GM19455 (cell line): ENCODE measurements at regions not wholly inside any gene's neighbourhood (a gene's known extent, or its start where the extent isn't known, plus 50 kb on each side); places are given as distances from the start of the nearest gene placed in this dataset.

Source experiments
- ATAC-seq: cut with Tn5 transposase; IDR thresholded peaks from one replicate; pipeline ENCODE4 v1.9.1; 2021; ENCODE audit not compliant: unreplicated experiment

DNA sequence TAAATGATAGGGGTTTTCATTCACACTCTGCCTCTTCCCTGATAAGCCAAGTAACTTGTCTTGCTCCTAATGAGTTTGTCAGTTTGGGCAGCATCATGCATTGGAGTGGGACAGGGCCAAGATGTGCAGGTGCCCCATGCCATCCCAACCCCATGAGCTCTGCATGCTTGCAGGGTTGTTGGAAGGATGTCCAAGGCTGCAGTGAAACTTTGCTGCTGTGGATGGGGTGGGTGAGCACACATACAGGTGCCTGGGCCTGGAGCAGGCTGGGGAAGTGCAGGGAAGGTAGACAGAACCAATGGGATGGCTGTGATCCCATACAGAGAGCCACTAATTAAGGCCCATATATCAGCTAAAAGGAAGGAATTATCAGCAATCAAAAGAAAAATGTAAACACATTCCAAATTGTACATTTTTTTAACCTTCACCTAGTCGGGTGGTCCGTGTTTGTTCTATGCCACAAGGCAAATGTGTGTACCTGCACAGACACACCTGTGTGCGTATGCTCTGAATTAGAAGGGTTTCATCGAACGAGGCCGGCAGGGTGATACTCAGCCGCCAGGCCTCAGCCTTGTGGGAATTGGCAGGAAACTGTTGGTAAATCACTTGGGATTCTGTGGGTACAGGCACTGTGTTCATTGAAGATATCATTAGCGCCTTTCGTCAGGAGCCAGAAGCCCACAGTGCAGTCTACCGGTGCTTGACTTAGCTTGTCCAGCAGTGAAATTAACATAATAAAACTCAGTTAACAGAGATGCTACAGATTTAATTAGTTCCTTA, 342.9 kb downstream of the MYCN start:
- ATAC-seq = no peak

DNA sequence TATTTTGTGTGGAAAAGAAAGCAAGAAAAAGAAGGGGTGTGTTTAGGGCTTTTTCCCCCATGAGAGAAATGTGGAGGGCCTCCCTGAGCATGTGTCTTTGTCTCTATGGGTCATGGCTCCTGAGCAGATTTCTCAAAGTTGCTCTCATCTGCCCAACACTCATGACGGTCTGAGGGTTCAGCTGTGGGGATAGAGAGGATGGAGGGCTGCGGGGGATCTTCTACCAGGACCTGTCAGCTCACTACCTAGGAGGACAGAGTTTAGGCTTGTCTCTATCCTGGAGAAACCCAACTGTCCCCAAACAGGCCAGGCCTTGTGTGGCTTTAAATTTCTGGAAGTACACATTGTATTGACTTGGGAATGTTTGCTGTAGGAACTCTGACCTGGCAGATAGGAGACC, 342.2 kb downstream of the MYCN start:
- ATAC-seq = no peak

DNA sequence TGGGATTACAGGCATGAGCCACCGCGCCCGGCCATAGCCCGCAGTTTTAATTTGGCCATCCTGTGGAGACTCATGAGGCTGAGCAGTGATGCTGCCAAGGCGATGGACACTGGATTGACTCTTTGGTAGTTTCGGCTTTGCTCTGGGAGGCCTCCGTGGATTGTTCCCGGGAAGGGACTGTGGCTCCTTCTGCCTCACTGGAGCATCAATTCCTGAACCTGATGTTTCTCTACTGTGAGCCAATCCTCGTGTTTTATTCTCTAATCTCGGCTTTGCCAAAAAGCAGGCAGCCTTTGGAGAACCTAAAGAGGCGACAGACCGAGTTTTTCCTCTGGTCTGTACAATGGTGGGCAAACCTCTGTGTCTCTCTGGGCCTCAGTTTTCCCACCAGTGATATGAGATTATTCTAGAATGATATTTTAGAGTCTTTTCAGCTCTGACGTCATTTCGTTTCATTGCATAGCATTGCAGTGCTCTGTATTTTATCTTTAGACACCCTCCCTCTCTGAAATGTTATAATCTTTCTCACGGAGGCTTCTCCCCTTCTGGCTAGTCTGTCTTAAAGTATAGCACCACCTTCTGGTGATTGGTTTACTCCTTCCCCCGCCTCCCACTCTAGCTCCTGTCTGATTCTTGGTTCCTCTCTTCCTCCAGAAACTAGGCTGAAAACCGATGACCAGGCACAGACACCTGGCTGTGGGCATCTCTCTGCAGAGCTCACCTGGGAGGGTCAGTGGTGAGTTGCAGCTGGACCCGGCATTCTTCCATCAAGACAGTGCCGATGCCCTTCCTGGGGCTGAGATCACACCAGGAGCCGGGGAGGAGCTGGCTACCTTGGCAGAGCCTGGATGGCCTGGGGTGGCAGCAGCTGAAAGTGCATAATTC, 341.3 kb downstream of the MYCN start:
- no peak for ATAC-seq

DNA sequence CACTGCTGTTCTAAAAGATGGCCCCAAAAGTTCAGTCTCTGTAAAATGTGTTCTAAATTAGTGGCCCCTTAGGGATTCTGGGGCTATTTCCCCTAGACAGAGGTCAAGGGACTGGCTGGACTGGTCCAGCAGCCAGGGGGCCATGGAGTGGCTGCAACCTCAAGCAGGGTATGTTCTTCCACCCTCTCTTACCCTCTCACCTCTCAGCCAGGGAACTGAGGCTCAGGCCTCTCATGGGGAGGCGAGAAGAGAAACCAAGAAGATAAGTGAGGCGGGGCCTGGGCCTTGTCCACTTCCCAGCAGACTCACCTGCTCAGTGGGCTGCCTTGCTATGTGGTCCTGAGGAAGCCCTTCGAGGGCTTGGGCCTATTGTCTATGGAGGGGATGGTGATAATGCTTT, 339.7 kb downstream of the MYCN start:
- no peak for ATAC-seq

DNA sequence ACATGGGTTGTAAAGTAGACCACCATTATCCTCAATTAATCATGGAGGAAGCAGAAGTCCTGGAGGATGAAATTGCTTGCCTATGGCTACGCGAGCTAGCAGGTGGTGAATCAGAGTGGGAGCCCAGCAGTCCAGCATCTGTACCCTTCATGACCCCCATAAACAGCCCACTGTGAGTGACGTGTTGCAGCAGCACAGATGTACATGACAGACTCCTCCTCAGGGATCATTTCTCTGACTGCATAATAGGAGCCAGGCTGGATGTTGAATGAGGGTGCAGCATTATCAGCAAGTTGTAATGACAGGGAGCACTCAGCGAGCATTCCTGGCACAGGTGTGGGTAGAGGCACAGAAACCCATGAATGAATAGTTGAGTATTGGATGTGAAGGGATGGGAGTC, 339.3 kb downstream of the MYCN start:
- no peak for ATAC-seq

DNA sequence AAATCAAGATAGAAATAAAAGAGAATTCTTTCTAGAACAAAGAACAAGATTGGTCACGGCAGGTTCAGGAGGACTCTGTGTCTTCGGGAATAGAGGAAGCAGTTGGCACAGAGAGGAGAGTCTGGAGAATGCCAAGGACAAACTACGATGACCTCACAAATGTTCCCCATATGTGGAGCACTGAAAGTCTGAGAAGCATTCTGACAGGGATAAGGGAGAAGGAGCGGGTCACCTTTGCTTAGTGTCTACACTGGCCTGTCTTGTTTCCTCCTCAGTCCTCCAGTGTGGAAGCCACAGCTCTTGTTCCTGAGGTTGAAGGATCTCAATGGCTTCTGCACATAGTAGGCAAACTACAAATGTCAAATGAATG, 338.8 kb downstream of the MYCN start:
- ATAC-seq = no peak

DNA sequence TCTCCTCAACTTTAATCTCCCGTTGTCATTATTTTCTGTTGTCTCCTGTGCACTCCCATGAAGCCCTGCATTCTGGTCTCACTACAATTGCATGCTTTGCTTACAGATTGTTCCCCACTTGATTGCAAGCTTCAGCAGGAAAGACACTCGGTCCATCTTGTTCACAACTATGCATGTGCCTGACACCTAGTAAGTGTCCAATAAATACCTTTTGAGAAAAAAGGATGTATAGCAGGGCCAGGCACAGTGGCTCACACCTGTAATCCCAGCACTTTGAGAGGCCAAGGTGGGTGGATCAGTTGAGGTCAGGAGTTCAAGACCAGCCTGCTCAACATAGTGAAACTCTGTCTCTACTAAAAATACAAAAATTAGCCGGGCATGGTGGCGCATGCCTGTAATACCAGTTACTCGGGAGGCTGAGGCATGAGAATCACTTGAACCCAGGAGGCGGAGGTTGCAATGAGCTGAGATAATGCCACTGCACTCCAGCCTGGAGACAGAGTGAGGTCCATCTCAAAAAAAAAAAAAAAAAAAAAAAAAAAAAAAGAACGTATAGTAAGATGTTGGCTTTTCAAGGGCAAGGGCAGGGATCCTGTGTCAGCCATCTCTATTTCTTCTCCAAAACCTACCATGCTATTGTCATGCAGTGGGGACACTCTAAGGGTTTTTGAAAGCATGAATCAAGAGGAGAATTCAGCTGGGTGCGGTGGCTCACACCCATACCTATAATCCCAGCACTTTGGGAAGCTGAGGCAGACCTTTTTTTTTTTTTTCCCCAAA, 338.3 kb downstream of the MYCN start:
- ATAC-seq = no peak

DNA sequence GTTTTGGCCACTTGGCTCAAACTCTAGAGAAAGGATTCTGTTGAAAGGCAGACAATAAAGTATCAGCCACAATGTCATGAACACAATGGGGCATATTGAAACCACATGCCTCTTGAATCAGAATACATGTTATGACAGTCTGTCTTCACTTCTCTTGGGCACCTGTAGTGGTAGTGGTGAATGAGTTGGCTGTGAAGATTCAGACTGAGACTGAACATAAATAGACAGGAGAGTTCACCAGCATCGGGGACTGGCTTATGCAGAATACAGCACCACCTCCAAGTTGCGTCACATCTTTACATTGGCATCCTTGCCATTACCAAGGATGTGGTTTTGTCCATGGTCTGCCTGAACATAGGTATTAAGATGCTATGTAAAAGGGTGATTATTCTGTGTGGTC, 336.8 kb downstream of the MYCN start:
- no peak for ATAC-seq

DNA sequence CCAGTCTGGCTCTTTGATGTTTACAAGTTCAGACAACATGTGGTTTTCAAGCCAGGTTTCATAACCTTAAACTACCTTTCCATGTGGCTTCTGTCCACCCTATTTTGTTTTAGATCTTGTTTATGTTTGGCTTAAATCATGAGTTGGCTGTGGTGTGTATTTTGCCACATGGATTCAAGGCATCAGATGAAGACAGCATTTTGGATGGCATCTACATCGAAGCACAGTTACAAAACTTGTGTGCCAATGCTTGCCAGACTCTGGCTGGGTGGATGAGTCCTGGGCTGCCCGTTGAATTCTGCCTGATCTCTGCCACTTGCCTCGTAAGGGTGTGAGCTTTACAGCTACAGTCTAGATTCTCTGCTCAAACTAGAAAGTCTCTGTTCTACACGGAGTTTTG, 335.3 kb downstream of the MYCN start:
- no peak for ATAC-seq

DNA sequence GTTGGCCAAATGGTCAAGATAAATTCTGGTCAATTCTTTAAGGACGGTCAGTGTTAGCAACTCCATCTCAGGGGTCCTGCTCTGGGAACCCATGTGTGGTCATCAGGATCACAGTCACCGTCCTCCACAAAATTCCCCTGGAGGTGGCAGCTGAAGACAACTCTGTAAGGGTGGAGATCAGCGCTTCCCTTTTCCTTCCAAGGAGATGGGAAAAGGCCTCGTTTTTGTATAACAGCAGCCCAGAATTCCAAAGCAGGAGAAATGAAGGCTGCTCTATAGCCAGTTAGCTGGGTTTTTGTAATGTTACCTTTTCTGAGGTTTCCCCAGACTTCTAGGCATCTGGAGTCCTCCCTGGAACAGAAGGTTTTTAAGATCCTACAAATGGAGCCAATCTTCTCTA, 334.8 kb downstream of the MYCN start:
- no peak for ATAC-seq

DNA sequence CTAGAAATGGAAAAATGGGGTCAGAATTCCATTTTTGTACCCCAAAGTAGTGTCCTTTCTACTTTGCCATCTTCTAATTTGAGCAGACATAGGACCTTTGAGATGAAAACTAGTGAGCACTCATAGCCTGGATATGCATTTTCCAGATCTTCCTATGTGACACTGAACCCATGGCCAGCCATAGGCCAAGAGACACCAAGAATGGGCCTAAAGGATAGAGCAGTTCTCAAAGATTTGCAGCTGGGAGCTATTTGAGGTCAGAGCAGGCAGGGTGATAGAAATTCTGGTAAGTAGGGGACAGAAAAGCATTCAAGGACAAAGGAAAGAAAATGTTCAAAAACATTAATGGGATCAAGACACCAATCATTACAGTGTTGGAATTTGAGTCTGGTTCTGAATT, 332.8 kb downstream of the MYCN start:
- no peak for ATAC-seq

DNA sequence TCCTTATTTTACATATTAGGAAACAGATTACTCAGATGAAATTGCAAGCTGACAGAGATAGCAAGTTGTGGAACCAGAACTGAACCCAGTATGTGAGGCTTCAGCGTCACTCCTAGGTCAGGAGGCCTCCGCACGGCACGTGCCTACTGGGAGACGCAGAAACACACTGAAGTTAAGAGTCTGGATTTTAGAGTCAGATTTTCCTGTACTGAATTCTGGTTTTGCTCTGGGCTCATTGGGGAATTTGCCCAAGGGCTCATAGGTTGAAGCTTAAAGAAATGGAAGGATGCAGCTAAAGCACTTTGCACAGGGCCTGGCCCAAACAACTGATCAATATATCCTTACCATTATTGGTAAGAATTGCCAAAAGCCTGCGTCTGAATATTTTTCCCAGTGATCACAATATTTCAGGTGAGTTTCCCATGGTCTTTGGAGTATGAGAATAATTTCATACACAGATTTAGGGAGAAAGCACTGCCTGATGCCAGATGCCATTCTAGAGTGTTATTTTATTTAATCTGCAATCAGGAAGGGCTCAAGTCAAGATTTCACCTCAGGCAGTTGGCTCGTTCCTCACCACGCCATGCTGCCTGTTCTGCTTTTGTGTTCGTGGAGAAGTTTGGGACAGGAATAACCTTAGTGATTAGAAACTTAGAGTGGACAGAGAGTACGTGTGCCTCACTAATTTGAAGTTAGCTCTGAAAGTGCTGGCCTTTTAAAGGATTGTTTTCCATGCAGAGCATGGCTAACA, 331.9 kb downstream of the MYCN start:
- ATAC-seq = no peak

DNA sequence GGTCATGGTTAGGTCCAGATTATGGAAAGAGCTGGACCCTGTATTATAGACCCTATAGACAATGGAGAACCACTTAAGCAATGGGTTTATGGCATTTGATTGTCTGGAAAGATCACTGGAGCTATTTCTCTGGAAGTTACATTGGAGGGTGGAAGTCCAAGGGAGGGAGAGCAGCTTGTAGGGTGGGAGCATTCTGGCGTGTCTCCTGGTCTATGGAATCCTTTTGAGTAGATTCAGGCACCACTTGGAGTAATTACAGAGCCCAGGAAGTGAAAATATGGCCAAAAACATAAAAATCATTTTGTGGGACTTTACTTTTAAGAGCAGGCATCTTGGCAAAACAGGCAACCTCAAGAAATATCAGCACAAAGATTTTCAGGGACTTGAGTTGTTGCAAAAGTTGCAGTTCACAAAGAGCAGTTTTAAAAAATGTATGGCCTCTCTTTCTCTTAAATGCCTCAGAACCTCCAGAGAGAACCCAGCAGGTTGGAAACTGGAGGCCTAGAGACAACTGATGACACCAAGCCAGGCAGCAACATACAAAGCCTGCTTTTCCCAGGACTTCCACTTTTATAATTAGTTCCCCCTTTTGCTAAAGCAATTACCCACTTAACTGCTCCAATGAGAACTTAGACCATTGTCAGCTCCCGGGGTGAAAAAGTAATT, 331.0 kb downstream of the MYCN start:
- no peak for ATAC-seq

DNA sequence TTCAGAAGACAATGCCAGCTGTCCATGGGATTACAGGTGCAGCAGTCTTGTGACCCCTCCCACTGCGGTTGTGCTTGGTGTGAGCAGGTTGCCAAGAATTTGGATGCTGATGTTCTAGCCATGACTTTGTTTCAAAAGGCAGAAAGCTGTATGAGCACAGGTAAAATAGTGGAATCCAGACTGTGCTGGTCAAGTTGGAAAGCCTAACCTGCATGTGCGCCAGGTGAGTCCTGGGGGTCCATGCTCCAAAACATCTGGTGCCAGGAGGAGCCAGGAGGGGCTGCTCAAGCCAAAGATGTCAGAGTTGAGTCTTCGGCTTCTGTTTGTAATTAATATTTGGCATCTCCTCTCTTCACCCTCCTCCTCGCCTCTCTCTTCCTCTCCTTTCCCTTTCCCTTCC, 330.1 kb downstream of the MYCN start:
- ATAC-seq = no peak

DNA sequence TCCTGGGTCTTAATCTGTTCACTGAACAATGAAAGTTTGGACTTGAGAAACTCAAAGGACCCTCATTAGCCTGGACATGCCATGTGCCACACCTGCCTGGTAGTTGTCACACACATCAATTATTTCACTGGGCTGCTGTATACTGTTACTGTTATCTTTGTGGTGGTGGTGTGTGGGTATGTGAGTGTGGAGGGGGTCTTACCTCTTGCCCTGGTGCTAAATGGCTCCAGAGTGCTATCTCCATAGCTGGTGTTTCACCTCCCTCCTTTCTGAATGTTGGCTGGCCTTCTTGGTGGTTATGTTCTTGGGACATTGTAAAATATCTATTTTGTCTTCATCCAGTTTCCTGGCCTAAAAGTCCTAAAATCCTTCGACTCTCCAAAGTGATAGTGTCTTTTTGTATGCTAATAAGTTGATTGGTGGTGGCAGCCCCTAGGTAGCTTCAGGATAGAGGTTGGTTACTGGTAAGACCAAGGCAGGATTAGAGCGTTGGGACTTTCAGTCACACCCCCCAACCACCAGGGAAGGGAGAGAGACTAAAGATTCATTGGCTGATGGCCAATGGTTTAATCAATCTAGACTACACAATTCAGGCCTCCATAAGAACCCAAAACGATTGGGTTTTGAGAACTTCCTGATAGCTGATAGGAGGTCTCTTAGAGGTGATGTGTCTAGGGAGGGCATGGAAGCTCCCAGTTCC, 328.1 kb downstream of the MYCN start:
- ATAC-seq = no peak

DNA sequence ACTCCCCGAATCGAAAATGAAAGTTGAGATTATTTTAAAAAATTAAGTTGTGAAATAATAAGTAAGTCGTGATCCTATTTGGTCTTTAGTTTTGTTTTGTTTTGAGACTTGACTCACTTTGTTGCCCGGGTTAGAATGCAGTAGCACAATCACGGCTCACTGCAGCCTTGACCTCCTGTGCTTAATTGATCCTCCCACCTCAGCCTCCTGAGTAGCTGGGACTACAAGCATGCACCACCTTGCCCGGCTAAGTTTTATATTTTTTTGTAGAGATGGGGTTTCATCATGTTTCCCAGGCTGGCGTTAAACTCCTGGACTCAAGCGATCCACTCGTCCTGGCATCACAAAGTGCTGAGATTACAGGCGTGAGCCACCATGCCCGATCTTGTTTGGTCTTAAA, 326.2 kb downstream of the MYCN start:
- ATAC-seq = no peak

DNA sequence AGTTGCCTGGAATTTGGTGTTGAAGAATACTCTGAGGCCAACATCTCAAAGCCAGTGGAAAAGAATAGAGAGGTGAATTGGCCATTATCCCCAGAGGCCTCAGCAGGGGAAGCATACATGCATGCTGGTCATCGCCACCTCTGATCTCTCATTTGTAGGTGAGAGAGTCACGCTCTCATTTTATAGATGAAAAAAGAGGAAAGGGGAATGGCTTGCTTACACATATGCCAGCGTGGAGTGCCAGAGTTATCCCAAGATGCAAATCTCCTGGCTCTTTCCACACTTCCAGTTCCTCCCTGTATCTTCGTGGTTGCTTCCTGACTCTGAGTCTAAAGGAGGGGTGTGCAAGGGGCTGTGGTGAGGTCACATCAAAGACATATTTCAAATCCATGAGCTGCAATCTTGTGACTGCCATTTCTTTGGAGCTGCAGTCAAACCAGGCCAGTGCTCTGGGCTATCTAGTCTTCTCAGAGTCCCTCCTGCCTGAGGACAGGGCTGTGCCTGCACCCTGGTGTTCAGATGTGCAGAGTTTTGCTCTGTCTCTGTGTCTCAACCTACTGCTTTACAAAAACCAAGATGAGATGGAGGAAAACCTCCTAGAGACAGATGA, 324.7 kb downstream of the MYCN start:
- no peak for ATAC-seq

DNA sequence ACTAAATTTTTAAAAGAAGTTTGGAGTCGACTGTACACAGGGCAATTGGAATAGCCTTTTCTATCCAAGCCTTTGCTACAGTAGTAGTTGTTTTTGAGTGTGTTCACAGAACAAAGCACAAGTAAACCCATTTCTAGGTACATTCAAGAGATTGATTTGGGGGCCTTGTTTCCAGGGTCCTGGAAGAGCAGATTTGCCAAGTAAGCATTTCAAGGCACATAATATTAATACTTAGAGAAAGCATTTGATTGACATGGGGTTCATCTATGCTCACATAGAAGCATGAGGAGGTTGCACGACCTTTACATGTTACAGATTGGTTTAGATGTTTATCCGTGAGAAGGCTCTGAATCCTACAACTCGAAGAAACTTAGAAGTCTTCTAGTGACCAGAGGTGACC, 324.1 kb downstream of the MYCN start:
- ATAC-seq = no peak

DNA sequence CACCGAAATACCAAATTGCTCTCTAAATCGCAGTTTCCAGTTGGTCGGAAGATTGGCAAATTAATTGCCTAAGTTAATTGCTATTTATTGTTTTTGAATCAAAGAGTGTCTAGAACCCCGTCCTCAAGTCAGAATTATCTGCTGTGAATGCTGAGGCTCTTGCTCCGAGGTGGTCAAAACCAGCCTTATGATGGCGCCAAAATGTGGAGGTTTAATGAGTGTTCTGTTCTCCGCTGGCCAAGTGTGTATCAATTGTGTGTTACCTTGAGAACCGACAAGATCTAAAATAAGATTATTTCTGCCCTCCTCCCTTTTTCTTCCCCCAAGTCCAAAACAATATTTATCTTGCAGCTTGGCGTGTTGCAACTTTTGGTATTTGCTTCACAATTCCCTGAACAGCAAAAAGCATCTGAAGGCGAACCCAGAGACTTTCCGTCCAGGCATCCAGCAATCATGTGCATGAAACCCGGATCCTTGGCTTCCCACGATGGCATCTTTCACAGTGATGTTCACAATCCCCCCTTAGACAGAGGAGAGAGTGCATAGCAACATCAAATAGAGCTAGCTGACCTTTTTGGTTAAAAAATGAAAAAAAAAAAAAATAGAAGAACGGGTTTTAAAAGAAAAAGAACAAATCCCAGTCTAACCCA, 323.0 kb downstream of the MYCN start:
- ATAC-seq = no peak
